ENCODE measurements at regions not wholly inside any gene's neighbourhood (a gene's known extent, or its start where the extent isn't known, plus 50 kb on each side); places are given as distances from the start of the nearest gene placed in this dataset.

DNA sequence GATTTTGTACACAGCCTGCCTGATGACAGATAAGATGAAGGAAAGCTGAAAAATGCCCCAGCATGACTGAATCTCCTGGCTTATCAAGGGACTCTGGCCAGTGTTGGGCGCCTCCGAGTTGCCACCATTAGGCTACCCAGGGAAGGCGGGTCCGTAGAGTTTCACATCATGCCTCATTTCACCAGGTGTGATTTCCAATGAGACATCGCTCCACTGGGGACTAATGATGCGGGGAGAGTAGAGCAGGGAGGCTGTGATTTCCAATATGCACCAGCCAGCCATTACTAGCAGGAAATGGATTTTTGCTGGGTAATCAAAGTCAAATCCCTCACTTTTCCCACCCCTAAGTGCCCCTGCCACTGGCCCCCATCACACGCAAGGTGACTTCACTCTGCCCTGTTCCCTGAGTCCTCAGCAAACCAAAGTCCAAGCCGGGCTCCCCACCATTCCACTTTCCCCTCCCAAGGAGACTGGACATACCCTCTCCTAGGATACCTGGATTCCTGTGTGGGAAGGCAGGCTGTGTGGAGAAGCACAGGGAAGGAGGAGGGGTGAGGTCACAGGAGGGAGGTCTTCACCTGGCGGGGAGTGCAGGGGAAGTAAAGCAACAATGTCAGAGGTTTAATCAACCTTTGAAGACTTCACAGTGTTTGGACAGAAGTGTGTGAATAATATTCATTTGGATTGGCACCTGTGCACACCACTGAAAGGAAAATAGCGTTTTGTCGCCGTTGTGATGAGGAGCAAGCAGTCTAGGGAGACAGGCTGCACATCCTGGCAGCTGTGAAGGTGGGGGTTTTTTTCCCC is 613.3 kb upstream of the CADM1 start:
- Histone ChIP-seq H3K36me3 (ENCODE audit: control insufficient read depth in 2 of 2, insufficient read depth in 2 of 2, low read length in 2 of 2) (no peaks in the 10 kb centered on the region), H3K4me1 (ENCODE audit: control insufficient read depth, insufficient read depth, low read length) (no peaks in the 10 kb centered on the region), H3K9me3 (ENCODE audit: control insufficient read depth in 2 of 2, low read length in 2 of 2) (peaks cover 6 to 14% of the 10 kb centered on the region in 2 donors), H3K27me3 (ENCODE audit: control insufficient read depth in 1 of 2, insufficient read depth in 2 of 2, low read length in 2 of 2) (peaks cover 0 to 3% of the 10 kb centered on the region in 2 donors), H3K9ac (ENCODE audit: low read length in 2 of 2) (no peak overlapping the region), H3K27ac (ENCODE audit: low read length) (no peak overlapping the region), H3K4me3 (ENCODE audit: low read length in 2 of 2) (no peak overlapping the region)

DNA sequence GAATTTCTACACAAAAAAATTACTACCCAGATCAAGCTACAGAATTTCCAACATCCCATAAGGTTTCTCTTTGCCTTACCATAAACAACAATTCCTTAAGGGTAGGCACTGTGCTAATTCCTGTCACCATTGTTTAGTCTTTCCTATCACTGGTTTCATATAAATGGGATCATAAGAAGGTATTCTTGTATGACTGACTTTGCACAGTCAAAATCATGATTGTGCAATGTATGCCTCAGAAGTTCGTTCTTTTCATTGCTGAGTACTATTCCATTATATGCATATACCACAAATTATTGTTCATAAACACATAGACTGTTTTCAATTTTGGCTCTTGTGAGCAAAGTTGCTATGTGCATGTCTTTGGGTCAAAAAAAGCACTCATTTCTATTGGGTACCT is 611.6 kb upstream of the CADM1 start:
- Histone ChIP-seq H3K27me3 (ENCODE audit: control insufficient read depth in 1 of 2, insufficient read depth in 2 of 2, low read length in 2 of 2) (peaks cover 0 to 3% of the 10 kb centered on the region in 2 donors), H3K9ac (ENCODE audit: low read length in 2 of 2) (no peak overlapping the region), H3K9me3 (ENCODE audit: control insufficient read depth in 2 of 2, low read length in 2 of 2) (peaks cover 6 to 14% of the 10 kb centered on the region in 2 donors), H3K36me3 (ENCODE audit: control insufficient read depth in 2 of 2, insufficient read depth in 2 of 2, low read length in 2 of 2) (no peaks in the 10 kb centered on the region), H3K27ac (ENCODE audit: low read length) (no peak overlapping the region), H3K4me1 (ENCODE audit: control insufficient read depth, insufficient read depth, low read length) (no peaks in the 10 kb centered on the region), H3K4me3 (ENCODE audit: low read length in 2 of 2) (no peak overlapping the region)

DNA sequence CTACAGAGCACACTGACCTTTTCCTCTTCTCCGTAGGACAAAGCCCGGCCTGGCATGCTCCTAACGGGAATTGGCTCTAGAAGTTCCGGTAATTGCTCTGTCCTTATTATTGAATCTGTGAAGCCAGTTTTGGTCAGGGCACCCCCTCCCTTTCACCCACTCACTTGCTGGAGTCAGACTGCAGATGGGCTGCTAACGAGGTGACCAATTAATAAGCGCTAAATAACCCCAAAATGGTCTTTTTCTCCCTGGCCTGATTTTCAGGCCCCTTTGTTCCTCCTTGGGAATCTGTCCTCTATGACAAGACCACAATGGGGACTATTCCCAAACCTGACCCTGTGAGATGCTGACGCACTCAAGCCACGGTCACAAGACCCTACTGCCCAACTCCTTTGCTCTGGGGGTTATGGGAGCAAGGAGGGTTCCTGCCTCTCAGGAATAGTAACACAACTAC is 610.0 kb upstream of the CADM1 start:
- Histone ChIP-seq H3K4me3 (ENCODE audit: low read length in 2 of 2) (no peak overlapping the region), H3K27ac (ENCODE audit: low read length) (no peak overlapping the region), H3K9ac (ENCODE audit: low read length in 2 of 2) (no peak overlapping the region)

DNA sequence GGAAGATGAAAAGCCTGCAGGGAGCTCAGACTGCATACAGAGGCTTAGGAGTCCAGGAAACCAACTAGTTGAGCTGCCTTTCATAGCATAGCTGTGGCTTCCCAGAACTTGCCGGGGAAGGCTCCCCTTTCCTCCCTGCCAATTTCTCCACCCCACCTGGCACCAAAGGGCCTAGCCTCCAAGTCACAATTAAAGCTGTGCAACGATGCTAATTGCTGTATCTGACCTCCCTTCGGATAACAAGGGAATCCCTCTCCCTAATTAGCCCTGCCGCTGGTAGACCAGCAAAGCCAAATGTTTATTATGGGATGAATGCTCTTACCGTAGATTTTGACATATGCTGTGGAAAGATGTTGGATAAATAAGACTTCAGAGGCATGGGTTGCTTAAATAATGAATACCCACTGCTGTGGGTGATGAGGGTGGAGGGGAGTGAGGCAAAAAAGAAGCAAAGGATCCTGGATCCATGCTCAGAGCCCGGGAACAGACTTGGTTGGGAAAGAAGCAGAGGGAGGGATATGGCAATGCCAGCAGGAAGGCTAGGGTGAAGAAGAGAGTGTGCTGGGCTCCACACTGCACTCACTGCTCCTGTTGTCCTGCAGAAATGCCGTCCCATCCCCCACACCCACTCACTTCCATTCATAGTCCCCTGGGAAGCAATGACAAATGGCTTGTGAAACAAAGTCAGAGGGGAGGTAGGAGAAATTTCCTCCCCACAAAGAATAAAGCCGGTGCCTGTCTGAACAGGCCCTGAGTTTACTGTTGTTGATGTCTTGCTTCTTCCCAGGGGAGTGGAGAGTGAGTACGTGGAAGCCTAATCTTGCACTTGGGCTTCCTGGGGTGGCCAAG is 608.1 kb upstream of the CADM1 start:
- H3K9me3 ChIP-seq (ENCODE audit: control insufficient read depth in 2 of 2, low read length in 2 of 2), result peaks cover 6 to 14% of the 10 kb centered on the region in 2 donors
- H3K27ac ChIP-seq (ENCODE audit: low read length), result no peak overlapping the region
- no peaks in the 10 kb centered on the region for H3K4me1 ChIP-seq (ENCODE audit: control insufficient read depth, insufficient read depth, low read length)
- H3K36me3 ChIP-seq (ENCODE audit: control insufficient read depth in 2 of 2, insufficient read depth in 2 of 2, low read length in 2 of 2), result no peaks in the 10 kb centered on the region
- H3K9ac ChIP-seq (ENCODE audit: low read length in 2 of 2), result no peak overlapping the region
- H3K27me3 ChIP-seq (ENCODE audit: control insufficient read depth in 1 of 2, insufficient read depth in 2 of 2, low read length in 2 of 2), result peaks cover 0 to 2% of the 10 kb centered on the region in 2 donors
- H3K4me3 ChIP-seq (ENCODE audit: low read length in 2 of 2), result no peak overlapping the region

More for the DNA sequence above, 610.0 kb upstream of the CADM1 start:
- H3K27me3 ChIP-seq (ENCODE audit: control insufficient read depth in 1 of 2, insufficient read depth in 2 of 2, low read length in 2 of 2), result peaks cover 0 to 3% of the 10 kb centered on the region in 2 donors
- H3K4me1 ChIP-seq (ENCODE audit: control insufficient read depth, insufficient read depth, low read length), result no peaks in the 10 kb centered on the region
- no peaks in the 10 kb centered on the region for H3K36me3 ChIP-seq (ENCODE audit: control insufficient read depth in 2 of 2, insufficient read depth in 2 of 2, low read length in 2 of 2)
- H3K9me3 ChIP-seq (ENCODE audit: control insufficient read depth in 2 of 2, low read length in 2 of 2), result peaks cover 6 to 14% of the 10 kb centered on the region in 2 donors

DNA sequence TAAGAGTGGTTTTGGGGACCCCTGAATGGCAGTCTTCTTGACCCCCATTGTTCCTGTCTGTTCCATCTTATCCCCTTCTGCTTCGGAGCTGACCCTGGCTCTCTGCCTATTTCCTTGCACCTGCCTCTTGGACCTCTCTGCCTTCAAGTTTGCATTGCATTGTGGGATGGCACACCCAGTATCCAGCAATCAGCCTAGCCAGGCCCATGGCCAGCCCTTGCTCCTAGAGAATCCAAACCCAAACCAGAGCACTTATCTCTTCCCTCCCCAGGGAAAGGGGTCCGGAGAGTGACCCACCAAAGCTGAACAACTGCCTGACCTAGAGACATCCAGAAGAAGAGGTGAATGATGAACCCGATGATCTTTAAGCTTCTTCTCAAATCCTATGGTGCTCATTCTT is 607.3 kb upstream of the CADM1 start:
- no peaks in the 10 kb centered on the region for H3K4me1 ChIP-seq (ENCODE audit: control insufficient read depth, insufficient read depth, low read length)
- no peaks in the 10 kb centered on the region for H3K36me3 ChIP-seq (ENCODE audit: control insufficient read depth in 2 of 2, insufficient read depth in 2 of 2, low read length in 2 of 2)
- H3K9me3 ChIP-seq (ENCODE audit: control insufficient read depth in 2 of 2, low read length in 2 of 2), result peaks cover 6 to 12% of the 10 kb centered on the region in 2 donors
- H3K9ac ChIP-seq (ENCODE audit: low read length in 2 of 2), result no peak overlapping the region
- peaks cover 0 to 2% of the 10 kb centered on the region in 2 donors for H3K27me3 ChIP-seq (ENCODE audit: control insufficient read depth in 1 of 2, insufficient read depth in 2 of 2, low read length in 2 of 2)
- H3K27ac ChIP-seq (ENCODE audit: low read length), result no peak overlapping the region
- no peak overlapping the region for H3K4me3 ChIP-seq (ENCODE audit: low read length in 2 of 2)

DNA sequence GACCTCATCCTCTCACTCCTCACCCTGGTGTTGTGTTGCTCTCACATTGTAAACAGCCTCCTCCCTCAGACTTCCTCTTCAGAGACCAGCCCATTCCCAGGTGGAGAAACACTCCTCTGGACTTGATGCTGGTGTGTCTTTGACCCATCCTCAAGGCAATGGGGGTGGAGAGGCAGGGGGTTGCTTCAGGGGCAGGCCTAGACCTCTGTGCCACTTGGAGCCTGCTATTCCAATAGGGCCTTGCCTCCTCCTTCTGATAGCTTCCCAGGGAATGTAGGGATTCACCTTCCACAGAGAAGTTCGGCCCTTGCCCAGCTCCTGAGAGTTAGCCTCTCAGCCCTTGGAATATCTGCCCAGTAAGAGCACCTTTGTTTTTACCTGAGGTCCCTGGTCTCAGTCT is 606.6 kb upstream of the CADM1 start:
- Histone ChIP-seq H3K9me3 (ENCODE audit: control insufficient read depth in 2 of 2, low read length in 2 of 2) (peaks cover 6 to 12% of the 10 kb centered on the region in 2 donors), H3K27ac (ENCODE audit: low read length) (no peak overlapping the region), H3K4me1 (ENCODE audit: control insufficient read depth, insufficient read depth, low read length) (no peaks in the 10 kb centered on the region), H3K9ac (ENCODE audit: low read length in 2 of 2) (no peak overlapping the region), H3K36me3 (ENCODE audit: control insufficient read depth in 2 of 2, insufficient read depth in 2 of 2, low read length in 2 of 2) (no peaks in the 10 kb centered on the region), H3K27me3 (ENCODE audit: control insufficient read depth in 1 of 2, insufficient read depth in 2 of 2, low read length in 2 of 2) (peaks cover 0 to 2% of the 10 kb centered on the region in 2 donors), H3K4me3 (ENCODE audit: low read length in 2 of 2) (no peak overlapping the region)

DNA sequence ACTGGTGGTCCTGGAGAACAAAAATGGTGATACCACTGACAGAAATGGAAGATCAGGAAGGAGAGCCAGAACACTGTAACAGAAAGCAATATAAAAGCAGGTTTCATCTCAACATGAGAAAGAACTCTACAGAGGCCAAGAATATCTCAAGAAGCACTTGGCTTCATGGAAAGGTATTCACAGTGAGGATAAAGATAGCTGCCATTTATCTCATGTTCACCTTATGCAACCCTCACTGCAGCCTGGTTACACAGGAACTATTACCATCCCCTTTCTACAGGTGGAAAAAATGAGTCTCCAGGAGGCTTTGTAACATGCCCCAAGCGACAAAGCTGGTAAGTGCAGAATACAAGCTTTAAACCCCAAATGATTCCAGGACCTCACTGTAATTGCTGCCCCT is 606.1 kb upstream of the CADM1 start:
- peaks cover 0 to 2% of the 10 kb centered on the region in 2 donors for H3K27me3 ChIP-seq (ENCODE audit: control insufficient read depth in 1 of 2, insufficient read depth in 2 of 2, low read length in 2 of 2)
- peaks cover 6 to 12% of the 10 kb centered on the region in 2 donors for H3K9me3 ChIP-seq (ENCODE audit: control insufficient read depth in 2 of 2, low read length in 2 of 2)
- no peak overlapping the region for H3K27ac ChIP-seq (ENCODE audit: low read length)
- no peaks in the 10 kb centered on the region for H3K4me1 ChIP-seq (ENCODE audit: control insufficient read depth, insufficient read depth, low read length)
- no peaks in the 10 kb centered on the region for H3K36me3 ChIP-seq (ENCODE audit: control insufficient read depth in 2 of 2, insufficient read depth in 2 of 2, low read length in 2 of 2)
- H3K9ac ChIP-seq (ENCODE audit: low read length in 2 of 2), result no peak overlapping the region
- H3K4me3 ChIP-seq (ENCODE audit: low read length in 2 of 2), result no peak overlapping the region

DNA sequence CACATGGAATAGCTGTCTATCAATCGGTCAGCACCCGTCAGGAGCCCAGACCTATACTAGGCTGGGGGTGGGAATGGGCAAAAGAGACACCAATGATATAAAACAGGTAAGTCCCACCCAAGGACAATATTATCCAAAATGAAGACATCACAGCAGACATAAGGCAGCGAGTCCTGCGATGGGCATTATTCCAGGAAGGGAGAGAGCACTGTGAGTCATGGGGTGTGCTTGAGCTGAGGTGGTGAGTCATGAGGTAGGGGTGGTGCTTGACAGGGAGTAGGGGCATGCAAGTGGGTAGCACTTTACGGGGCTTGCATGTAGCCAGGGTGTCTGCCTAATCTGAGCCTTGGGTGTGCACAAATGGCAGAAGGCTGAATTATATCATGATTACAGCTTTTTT is 605.0 kb upstream of the CADM1 start:
- H3K27me3 ChIP-seq (ENCODE audit: control insufficient read depth in 1 of 2, insufficient read depth in 2 of 2, low read length in 2 of 2), result peaks cover 0 to 2% of the 10 kb centered on the region in 2 donors
- H3K9ac ChIP-seq (ENCODE audit: low read length in 2 of 2), result no peak overlapping the region
- no peak overlapping the region for H3K4me3 ChIP-seq (ENCODE audit: low read length in 2 of 2)

DNA sequence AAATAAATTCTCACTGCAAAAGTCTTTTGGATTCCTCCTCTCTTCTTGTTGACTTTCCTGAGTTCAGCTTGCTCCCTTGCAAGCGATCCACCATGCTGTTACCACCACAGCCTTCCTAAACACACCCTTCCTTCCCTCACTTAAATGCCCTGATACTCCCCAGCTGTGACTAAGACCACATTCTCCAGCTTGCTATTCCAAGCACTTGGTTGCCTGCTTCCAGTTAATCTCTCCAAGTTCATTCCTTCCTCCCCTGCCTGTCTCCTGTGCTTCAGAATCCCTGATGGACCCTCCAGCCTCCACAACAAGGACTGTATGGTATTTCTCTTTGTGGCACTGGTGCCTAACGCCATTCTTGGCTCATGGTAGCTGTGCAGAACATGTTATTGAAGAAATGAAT is 603.9 kb upstream of the CADM1 start:
- H3K9me3 ChIP-seq (ENCODE audit: control insufficient read depth in 2 of 2, low read length in 2 of 2), result peaks cover 2 to 3% of the 10 kb centered on the region in 2 donors
- peaks cover 0 to 2% of the 10 kb centered on the region in 2 donors for H3K27me3 ChIP-seq (ENCODE audit: control insufficient read depth in 1 of 2, insufficient read depth in 2 of 2, low read length in 2 of 2)
- no peaks in the 10 kb centered on the region for H3K36me3 ChIP-seq (ENCODE audit: control insufficient read depth in 2 of 2, insufficient read depth in 2 of 2, low read length in 2 of 2)
- no peaks in the 10 kb centered on the region for H3K4me1 ChIP-seq (ENCODE audit: control insufficient read depth, insufficient read depth, low read length)
- H3K4me3 ChIP-seq (ENCODE audit: low read length in 2 of 2), result no peak overlapping the region
- no peak overlapping the region for H3K9ac ChIP-seq (ENCODE audit: low read length in 2 of 2)
- H3K27ac ChIP-seq (ENCODE audit: low read length), result no peak overlapping the region

More for the DNA sequence above, 605.0 kb upstream of the CADM1 start:
- Histone ChIP-seq H3K27ac (ENCODE audit: low read length) (no peak overlapping the region), H3K4me1 (ENCODE audit: control insufficient read depth, insufficient read depth, low read length) (no peaks in the 10 kb centered on the region), H3K9me3 (ENCODE audit: control insufficient read depth in 2 of 2, low read length in 2 of 2) (peaks cover 6 to 10% of the 10 kb centered on the region in 2 donors), H3K36me3 (ENCODE audit: control insufficient read depth in 2 of 2, insufficient read depth in 2 of 2, low read length in 2 of 2) (no peaks in the 10 kb centered on the region)

DNA sequence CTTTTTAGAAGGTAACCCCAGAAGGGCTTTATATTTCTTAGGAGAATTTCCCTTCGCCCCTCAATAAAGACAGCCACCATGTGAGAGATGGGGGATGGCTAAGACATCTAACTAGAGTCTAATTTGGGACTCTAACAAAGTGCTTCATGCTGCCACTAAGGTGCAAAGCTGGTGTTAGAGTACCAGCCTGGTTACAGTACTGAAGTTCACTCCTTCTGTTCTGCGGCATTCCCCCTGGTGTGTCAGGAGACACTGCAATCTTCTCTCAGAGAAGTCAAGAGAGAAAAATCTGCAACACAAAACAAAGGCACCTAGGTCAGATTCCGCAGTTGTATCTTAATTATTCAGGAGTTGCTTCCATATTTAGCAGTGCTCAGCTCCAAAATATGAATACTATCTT is 603.0 kb upstream of the CADM1 start:
- Histone ChIP-seq H3K36me3 (ENCODE audit: control insufficient read depth in 2 of 2, insufficient read depth in 2 of 2, low read length in 2 of 2) (no peaks in the 10 kb centered on the region), H3K27me3 (ENCODE audit: control insufficient read depth in 1 of 2, insufficient read depth in 2 of 2, low read length in 2 of 2) (peaks cover 0 to 2% of the 10 kb centered on the region in 2 donors), H3K9ac (ENCODE audit: low read length in 2 of 2) (no peak overlapping the region), H3K4me3 (ENCODE audit: low read length in 2 of 2) (no peak overlapping the region), H3K9me3 (ENCODE audit: control insufficient read depth in 2 of 2, low read length in 2 of 2) (no peaks in the 10 kb centered on the region), H3K4me1 (ENCODE audit: control insufficient read depth, insufficient read depth, low read length) (no peaks in the 10 kb centered on the region), H3K27ac (ENCODE audit: low read length) (no peak overlapping the region)

All from stomach smooth muscle (tissue), 2 donors.